Activated CD4-positive, alpha-beta T cell treated with anti-CD3 and anti-CD28 coated beads for 36 hours (primary cell): ENCODE measurements at regions not wholly inside any gene's neighbourhood (a gene's known extent, or its start where the extent isn't known, plus 50 kb on each side); places are given as distances from the start of the nearest gene placed in this dataset.
"Not testable (repeated sequence)": the region's sequence is repeated elsewhere in the genome, so short reads cannot be mapped to it uniquely, and the experiment has no call there.

ENCODE experiments used
- ATAC-seq: fragments of 200-7000 bp; cut with Tn5 transposase; one replicate; pipeline ENCODE4 v1.10.0; 2021; ENCODE audit warnings: mild to moderate bottlenecking, moderate library complexity
- CTCF ChIA-PET: fragments of 350-600 bp; sonication (Branson Sonifier 250); formaldehyde crosslinking; loops from one replicate; lab custom pipeline; 2021; ENCODE audit warnings: antibody characterized with exemption; lab: Charles Lee
- POLR2A ChIA-PET: fragments of 350-600 bp; sonication (Branson Sonifier 250); formaldehyde crosslinking; loops from one replicate; lab custom pipeline; 2021; ENCODE audit warnings: antibody characterized with exemption, inconsistent platforms; lab: Charles Lee
- DNase-seq: peaks from one replicate; pipeline ENCODE4 v3.0.0-alpha.2; 2020
- H3K27ac Mint-ChIP-seq: one replicate; pipeline ENCODE4 v1.8.0; 2021; ENCODE audit warnings: mixed read lengths
- H3K27me3 Mint-ChIP-seq: one replicate; pipeline ENCODE4 v1.8.0; 2021; ENCODE audit warnings: mixed read lengths
- H3K36me3 Mint-ChIP-seq: one replicate; pipeline ENCODE4 v1.8.0; 2021; ENCODE audit warnings: low read depth, mixed read lengths
- H3K4me1 Mint-ChIP-seq: one replicate; pipeline ENCODE4 v1.8.0; 2021; ENCODE audit warnings: mixed read lengths
- H3K4me3 Mint-ChIP-seq: one replicate; pipeline ENCODE4 v1.8.0; 2021; ENCODE audit warnings: mild to moderate bottlenecking, moderate library complexity, mixed read lengths
- H3K9me3 Mint-ChIP-seq: one replicate; pipeline ENCODE4 v1.8.0; 2021; ENCODE audit warnings: low read depth, mixed read lengths
- intact Hi-C, 2 experiments: fragments of 100-400 bp; cut with DNase I in 1 of 2; cut with micrococcal nuclease in 1 of 2; formaldehyde crosslinking; loops; one replicate each; pipeline versions ENCODE4 v1.14.2 to v1.15.1; 2022 to 2024; cut with DNase I, micrococcal nuclease

GRCh38 chr4:71209161-71209560 is 129.7 kb upstream of the SLC4A4 start:
- Mint-ChIP-seq H3K4me1 (no peaks in the 10 kb centered on the region), H3K27ac (no peak overlapping the region), H3K9me3 (no peaks in the 10 kb centered on the region), H3K36me3 (no peaks in the 10 kb centered on the region), H3K27me3 (peaks cover 4% of the 10 kb centered on the region), H3K4me3 (no peak overlapping the region)
- ATAC-seq: no peak
- intact Hi-C loops: no loop called here
- POLR2A ChIA-PET: no interaction called here
- CTCF ChIA-PET: interaction anchor here (0.6 kb wide), 1 partner anchor 304 kb away, joined by 3 read pairs; no protein-coding TSS in a partner anchor
- DNase-seq: no peak

- CTCF ChIA-PET: interaction anchor here (0.6 to 1.2 kb wide), 3 partner anchors 18 to 411 kb away, joined by 3 read pairs; no protein-coding TSS in a partner anchor
- POLR2A ChIA-PET: no interaction called here
- no peaks in the 10 kb centered on the region for H3K27me3 Mint-ChIP-seq
- no peak for DNase-seq
- no peaks in the 10 kb centered on the region for H3K36me3 Mint-ChIP-seq
- ATAC-seq: no peak
- H3K9me3 Mint-ChIP-seq: no peaks in the 10 kb centered on the region
- H3K4me1 Mint-ChIP-seq: no peaks in the 10 kb centered on the region
- intact Hi-C loops: no loop called here
- no peak overlapping the region for H3K4me3 Mint-ChIP-seq
- no peak overlapping the region for H3K27ac Mint-ChIP-seq
Measured at GRCh38 chr4:71210823-71211222, 128.0 kb upstream of the SLC4A4 start.

DNA sequence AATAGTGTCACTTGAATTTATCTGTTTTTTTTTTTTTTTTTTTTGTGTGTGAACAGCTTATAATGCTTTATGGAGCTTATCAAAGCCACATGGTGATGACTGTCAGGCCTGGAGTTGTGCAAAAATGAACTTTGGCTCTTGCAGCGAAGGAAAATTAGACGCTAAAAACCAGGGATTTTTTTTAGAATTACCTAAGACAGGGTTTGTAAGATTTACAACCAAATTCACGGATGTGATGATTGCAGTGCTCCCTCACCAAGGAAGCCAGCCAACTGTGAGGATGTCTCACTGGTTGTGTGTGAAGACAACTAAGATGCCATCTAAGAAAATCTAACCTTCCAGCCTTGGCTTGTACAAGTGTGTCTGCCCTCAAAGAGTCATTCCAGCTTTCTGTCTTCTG is 127.1 kb upstream of the SLC4A4 start:
- Mint-ChIP-seq H3K27me3 (no peaks in the 10 kb centered on the region), H3K27ac (no peak overlapping the region), H3K4me3 (no peak overlapping the region), H3K4me1 (no peaks in the 10 kb centered on the region), H3K36me3 (no peaks in the 10 kb centered on the region), H3K9me3 (no peaks in the 10 kb centered on the region)
- intact Hi-C loops: no loop called here
- ATAC-seq: no peak
- ChIA-PET CTCF (interaction anchor here (0.6 to 1.2 kb wide), 4 partner anchors 27 to 319 kb away, joined by 3 read pairs; no protein-coding TSS in a partner anchor), POLR2A (no interaction called here)
- DNase-seq: no peak

DNA sequence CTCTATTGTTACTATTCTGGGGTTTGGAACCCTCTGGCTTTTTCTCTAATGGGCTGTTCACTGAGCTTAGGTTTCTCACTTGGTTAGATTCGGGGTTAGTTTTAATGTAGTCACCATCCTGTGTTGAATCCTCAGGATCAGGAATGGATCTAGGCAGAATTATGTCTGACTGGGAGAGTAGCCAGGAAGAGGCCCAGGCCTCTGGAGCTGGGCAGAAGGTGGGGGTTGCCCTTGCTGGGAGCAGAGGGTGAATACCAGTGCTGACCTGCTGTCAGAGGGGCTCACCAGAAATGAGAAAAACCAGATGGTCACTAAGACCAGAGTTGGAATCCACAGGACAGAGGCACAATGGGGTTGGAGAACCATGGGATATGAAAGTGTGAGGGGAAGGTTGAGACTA is 126.6 kb upstream of the SLC4A4 start:
- Mint-ChIP-seq H3K4me3 (no peak overlapping the region), H3K36me3 (no peaks in the 10 kb centered on the region), H3K27me3 (no peaks in the 10 kb centered on the region), H3K27ac (no peak overlapping the region), H3K4me1 (no peaks in the 10 kb centered on the region), H3K9me3 (no peaks in the 10 kb centered on the region)
- intact Hi-C loops: no loop called here
- ATAC-seq (no peak), DNase-seq (no peak)
- POLR2A ChIA-PET: no interaction called here
- CTCF ChIA-PET: interaction anchor here (0.6 to 0.7 kb wide), 2 partner anchors 105 to 161 kb away, joined by 3 read pairs; no protein-coding TSS in a partner anchor

DNA sequence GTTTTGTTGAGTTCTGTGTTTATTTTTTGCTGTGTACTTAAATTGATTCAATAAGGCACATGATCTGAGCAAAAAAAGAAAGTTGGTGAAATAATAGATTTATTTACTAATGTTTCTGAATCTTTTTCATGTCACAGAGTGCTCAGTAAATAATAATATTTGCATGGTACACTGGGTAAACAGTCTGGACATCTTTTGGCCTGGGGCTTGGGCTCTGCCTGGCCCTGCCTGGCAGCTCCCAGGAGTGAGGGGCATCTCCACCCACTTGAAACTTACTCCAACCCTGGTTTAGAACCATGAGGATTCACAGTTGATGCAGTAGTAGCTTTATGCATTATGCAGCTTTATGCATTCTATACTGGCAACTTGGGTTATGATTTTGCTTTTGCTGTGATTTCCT is 124.2 kb upstream of the SLC4A4 start:
- H3K4me3 Mint-ChIP-seq: no peak overlapping the region
- ChIA-PET CTCF (no interaction called here), POLR2A (no interaction called here)
- no peak for DNase-seq
- intact Hi-C loops: no loop called here
- H3K27me3 Mint-ChIP-seq: no peaks in the 10 kb centered on the region
- H3K27ac Mint-ChIP-seq: no peak overlapping the region
- no peaks in the 10 kb centered on the region for H3K9me3 Mint-ChIP-seq
- H3K36me3 Mint-ChIP-seq: no peaks in the 10 kb centered on the region
- no peaks in the 10 kb centered on the region for H3K4me1 Mint-ChIP-seq
- ATAC-seq: no peak

GRCh38 chr4:71216316-71216959 is 122.4 kb upstream of the SLC4A4 start:
- intact Hi-C loops: no loop called here
- no peak overlapping the region for H3K27ac Mint-ChIP-seq
- DNase-seq: no peak
- H3K4me3 Mint-ChIP-seq: no peak overlapping the region
- ChIA-PET POLR2A (no interaction called here), CTCF (no interaction called here)
- no peak for ATAC-seq
- no peaks in the 10 kb centered on the region for H3K36me3 Mint-ChIP-seq
- no peaks in the 10 kb centered on the region for H3K9me3 Mint-ChIP-seq
- no peaks in the 10 kb centered on the region for H3K4me1 Mint-ChIP-seq
- H3K27me3 Mint-ChIP-seq: peaks cover 2% of the 10 kb centered on the region

DNA sequence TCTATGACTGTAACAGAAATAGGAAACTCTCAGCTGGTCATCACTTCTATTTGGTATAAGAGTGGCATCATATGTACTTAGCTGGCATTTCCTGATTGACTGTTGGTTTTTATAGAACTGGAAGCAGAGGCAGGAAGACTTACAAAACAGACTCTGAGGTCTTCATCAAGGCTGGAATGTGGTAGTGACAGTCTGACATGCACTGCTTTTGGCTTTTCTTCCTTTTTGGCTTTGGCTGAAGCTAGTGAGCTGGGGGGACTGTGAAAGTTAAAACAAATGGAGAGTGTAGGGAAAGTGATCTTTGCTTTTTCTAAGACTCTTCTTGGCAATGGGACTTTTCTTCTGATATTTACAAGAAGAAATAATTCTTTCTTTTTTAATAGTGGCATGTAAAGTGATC is 121.1 kb upstream of the SLC4A4 start:
- POLR2A ChIA-PET: no interaction called here
- intact Hi-C loops: no loop called here
- Mint-ChIP-seq H3K4me1 (no peaks in the 10 kb centered on the region), H3K27me3 (peaks cover 2% of the 10 kb centered on the region), H3K4me3 (no peak overlapping the region), H3K9me3 (no peaks in the 10 kb centered on the region), H3K36me3 (no peaks in the 10 kb centered on the region), H3K27ac (no peak overlapping the region)
- no peak for ATAC-seq
- no peak for DNase-seq
- CTCF ChIA-PET: no interaction called here

GRCh38 chr4:71220848-71221247 is 118.0 kb upstream of the SLC4A4 start:
- intact Hi-C loops, ATAC-seq, H3K36me3 Mint-ChIP-seq, POLR2A ChIA-PET, DNase-seq, H3K9me3 Mint-ChIP-seq, H3K27me3 Mint-ChIP-seq, H3K4me1 Mint-ChIP-seq, H3K4me3 Mint-ChIP-seq, H3K27ac Mint-ChIP-seq: not testable (repeated sequence)
- CTCF ChIA-PET: interaction anchor here (0.6 kb wide), 2 partner anchors 148 to 449 kb away, joined by 3 read pairs; no protein-coding TSS in a partner anchor

DNA sequence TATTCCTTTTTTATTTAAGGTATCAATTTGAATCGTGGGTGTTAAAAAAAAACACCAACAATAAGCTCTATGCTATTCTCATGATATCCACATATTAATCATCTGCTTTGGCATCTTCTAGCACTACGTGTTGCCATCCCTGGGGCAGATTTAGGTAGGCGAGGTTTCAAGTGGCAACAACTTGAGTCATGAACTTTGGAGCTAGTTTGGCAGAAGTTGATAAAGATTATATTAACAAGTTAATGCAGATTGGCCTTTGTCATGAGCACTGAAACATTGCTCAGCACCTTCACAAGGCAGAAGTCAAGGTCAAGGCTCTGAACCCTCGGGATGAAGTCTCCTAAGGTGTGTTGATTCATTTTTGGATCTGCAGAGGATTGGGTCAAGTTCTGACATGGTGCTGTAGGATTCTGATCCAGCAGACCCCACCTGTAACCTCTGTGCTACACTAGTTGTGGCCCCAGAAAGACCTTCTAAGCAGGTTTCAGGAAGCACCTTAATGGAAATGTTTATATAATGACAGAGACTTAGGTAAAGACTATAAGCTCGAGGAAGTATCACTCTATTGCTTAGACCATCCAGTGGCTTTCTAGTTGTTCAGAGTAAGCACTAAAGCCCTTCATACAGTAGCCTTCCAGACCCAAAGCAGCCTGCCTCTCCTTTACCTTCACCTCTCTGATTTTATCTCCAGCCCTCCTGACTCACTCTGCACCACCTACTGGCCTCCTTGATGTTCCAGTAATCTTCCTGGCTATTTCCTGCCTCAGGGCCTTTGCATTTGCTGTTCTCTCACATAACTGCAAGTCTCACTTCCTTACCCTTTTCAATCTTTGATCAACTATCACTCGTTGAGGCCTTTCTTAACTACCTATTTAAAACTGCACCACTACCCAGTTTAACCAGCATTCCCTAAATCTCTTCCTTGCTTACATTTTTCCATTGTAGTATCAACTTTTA is 117.0 kb upstream of the SLC4A4 start:
- POLR2A ChIA-PET: no interaction called here
- no peak overlapping the region for H3K27ac Mint-ChIP-seq
- H3K36me3 Mint-ChIP-seq: no peaks in the 10 kb centered on the region
- DNase-seq: no peak
- ATAC-seq: no peak
- CTCF ChIA-PET: interaction anchor here (0.6 kb wide), 1 partner anchor 149 kb away, joined by 3 read pairs; no protein-coding TSS in a partner anchor
- intact Hi-C loops: no loop called here
- no peaks in the 10 kb centered on the region for H3K4me1 Mint-ChIP-seq
- no peak overlapping the region for H3K4me3 Mint-ChIP-seq
- H3K27me3 Mint-ChIP-seq: peaks cover 2% of the 10 kb centered on the region
- H3K9me3 Mint-ChIP-seq: no peaks in the 10 kb centered on the region

DNA sequence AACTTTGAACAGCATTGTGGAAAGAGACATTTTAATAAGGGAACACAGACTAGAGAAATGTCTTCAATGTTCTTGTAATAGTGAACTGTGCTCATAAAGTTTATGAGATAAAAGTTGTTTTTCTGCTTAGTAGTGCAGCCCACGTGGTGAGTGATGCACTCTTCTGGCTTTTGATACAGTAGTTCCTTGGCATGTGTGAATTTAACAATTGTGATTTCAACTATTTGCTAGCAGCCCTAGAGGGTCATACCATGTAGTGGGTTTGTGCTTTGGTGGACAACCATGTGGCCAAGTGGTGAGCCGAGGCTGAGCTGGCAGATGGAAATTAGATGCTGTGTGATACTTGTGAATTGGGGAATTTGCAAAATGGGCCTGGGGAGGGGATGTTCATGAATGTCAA is 116.2 kb upstream of the SLC4A4 start:
- Mint-ChIP-seq H3K27me3 (peaks cover 2% of the 10 kb centered on the region), H3K9me3 (no peaks in the 10 kb centered on the region), H3K4me3 (no peak overlapping the region), H3K4me1 (no peaks in the 10 kb centered on the region), H3K36me3 (no peaks in the 10 kb centered on the region), H3K27ac (no peak overlapping the region)
- DNase-seq: no peak
- intact Hi-C loops: no loop called here
- ATAC-seq: no peak
- ChIA-PET POLR2A (no interaction called here), CTCF (no interaction called here)

- intact Hi-C loops: no loop called here
- Mint-ChIP-seq H3K4me1 (no peaks in the 10 kb centered on the region), H3K9me3 (no peaks in the 10 kb centered on the region), H3K4me3 (no peak overlapping the region), H3K36me3 (no peaks in the 10 kb centered on the region), H3K27ac (no peak overlapping the region), H3K27me3 (peaks cover 5% of the 10 kb centered on the region)
- CTCF ChIA-PET: interaction anchor here (0.7 to 2.0 kb wide), 6 partner anchors 9 to 1073 kb away, joined by 3 to 5 read pairs (median 3); no protein-coding TSS in a partner anchor
- POLR2A ChIA-PET: no interaction called here
- ATAC-seq (no peak), DNase-seq (peak; percentile 22)
Measured at GRCh38 chr4:71229477-71230270, 109.1 kb upstream of the SLC4A4 start.
